CD4-positive, alpha-beta T cell (primary cell): ENCODE measurements at regions not wholly inside any gene's neighbourhood (a gene's known extent, or its start where the extent isn't known, plus 50 kb on each side); places are given as distances from the start of the nearest gene placed in this dataset.

Experiments
- ATAC-seq: fragments of 200-7000 bp; cut with Tn5 transposase; one replicate; pipeline ENCODE4 v1.10.0; 2022; ENCODE audit warnings: mild to moderate bottlenecking; ENCODE audit not compliant: poor library complexity
- CTCF ChIA-PET: fragments of 350-600 bp; sonication (Branson Sonifier 250); formaldehyde crosslinking; loops from one replicate; lab custom pipeline; 2021; ENCODE audit warnings: antibody characterized with exemption, inconsistent platforms; lab: Charles Lee
- POLR2A ChIA-PET: fragments of 350-600 bp; sonication (Branson Sonifier 250); formaldehyde crosslinking; loops from one replicate; lab custom pipeline; 2021; ENCODE audit warnings: antibody characterized with exemption, inconsistent platforms; lab: Charles Lee
- DNase-seq, 14 experiments: peaks; one replicate each; pipeline ENCODE4 v3.0.0-alpha.2; 2013 to 2020; ENCODE audit warnings: mixed read lengths in 2 of 14
- H3K27ac ChIP-seq, 2 donors: one replicate each; pipeline versions ENCODE4 v1.5.1 to v1.7.0; 2013; ENCODE audit warnings: low read length in 2 of 2, low read depth in 1 of 2, mild to moderate bottlenecking in 1 of 2
- H3K27me3 ChIP-seq, 2 experiments: 1 replicate in 1 of 2; 2 replicates in 1 of 2; pipeline versions ENCODE4 v1.6.1 to v1.7.0; 2013; ENCODE audit warnings: low read length in 2 of 2, control low read depth in 1 of 2, mild to moderate bottlenecking in 1 of 2, moderate library complexity in 1 of 2; ENCODE audit not compliant: insufficient read depth in 2 of 2, control insufficient read depth in 1 of 2
- H3K36me3 ChIP-seq: one replicate; pipeline ENCODE4 v1.6.1; 2013; ENCODE audit warnings: low read length, control low read depth; ENCODE audit not compliant: insufficient read depth
- H3K4me1 ChIP-seq: one replicate; pipeline ENCODE4 v1.6.1; 2013; ENCODE audit warnings: low read length, control low read depth; ENCODE audit not compliant: insufficient read depth
- H3K4me3 ChIP-seq: one replicate; pipeline ENCODE4 v1.5.1; 2013; ENCODE audit warnings: mild to moderate bottlenecking, low read length, moderate library complexity
- H3K9me3 ChIP-seq, 2 experiments: 1 replicate in 1 of 2; 2 replicates in 1 of 2; pipeline versions ENCODE4 v1.6.1 to v1.7.0; 2013; ENCODE audit warnings: low read length in 2 of 2, mild to moderate bottlenecking in 2 of 2, control low read depth in 1 of 2, moderate library complexity in 1 of 2; ENCODE audit not compliant: control insufficient read depth in 1 of 2, insufficient read depth in 1 of 2
- H3K27ac Mint-ChIP-seq: one replicate; pipeline ENCODE4 v1.8.0; 2020; ENCODE audit warnings: mixed read lengths
- H3K27me3 Mint-ChIP-seq: one replicate; pipeline ENCODE4 v1.8.0; 2021; ENCODE audit warnings: mixed read lengths
- H3K36me3 Mint-ChIP-seq: one replicate; pipeline ENCODE4 v1.8.0; 2021; ENCODE audit warnings: low read depth, mixed read lengths
- H3K4me1 Mint-ChIP-seq: one replicate; pipeline ENCODE4 v1.8.0; 2021; ENCODE audit warnings: low read depth, mixed read lengths
- H3K4me3 Mint-ChIP-seq: one replicate; pipeline ENCODE4 v1.8.0; 2020; ENCODE audit warnings: mild to moderate bottlenecking, mixed read lengths
- H3K9me3 Mint-ChIP-seq: one replicate; pipeline ENCODE4 v1.8.0; 2020; ENCODE audit warnings: mixed read lengths
- CTCF ChIP-seq: fragments of 200-600 bp; IDR thresholded peaks from one replicate; pipeline ENCODE4 v1.8.0; 2022; ENCODE audit warnings: antibody characterized with exemption, mild to moderate bottlenecking
- intact Hi-C, 2 experiments: fragments of 100-400 bp; cut with DNase I in 1 of 2; cut with micrococcal nuclease in 1 of 2; formaldehyde crosslinking; loops; one replicate each; pipeline versions ENCODE4 v1.15.1 to v1.9.0; 2023 to 2025; cut with DNase I, micrococcal nuclease

GRCh38 chr18:49651033-49651432 lies 89.2 kb downstream of the LIPG start:
- no peaks in the 10 kb centered on the region for H3K9me3 ChIP-seq
- H3K36me3 ChIP-seq, result no peaks in the 10 kb centered on the region
- ATAC-seq (no peak), DNase-seq (no peak)
- ChIA-PET POLR2A (no interaction called here), CTCF (no interaction called here)
- Mint-ChIP-seq H3K36me3 (no peaks in the 10 kb centered on the region), H3K4me3 (no peak overlapping the region), H3K9me3 (no peaks in the 10 kb centered on the region), H3K27me3 (no peaks in the 10 kb centered on the region), H3K27ac (no peak overlapping the region), H3K4me1 (peaks cover 5% of the 10 kb centered on the region)
- H3K4me1 ChIP-seq, result no peaks in the 10 kb centered on the region
- no peaks in the 10 kb centered on the region for H3K27me3 ChIP-seq
- TF ChIP-seq CTCF, result no peak
- intact Hi-C loops, result no loop called here
- no peak overlapping the region for H3K4me3 ChIP-seq
- no peak overlapping the region for H3K27ac ChIP-seq

- ATAC-seq (no peak), DNase-seq (no peak)
- H3K27me3 Mint-ChIP-seq, result no peaks in the 10 kb centered on the region
- ChIA-PET CTCF (no interaction called here), POLR2A (no interaction called here)
- no peaks in the 10 kb centered on the region for H3K27me3 ChIP-seq
- H3K4me1 ChIP-seq, result no peaks in the 10 kb centered on the region
- intact Hi-C loops, result no loop called here
- peaks cover 5% of the 10 kb centered on the region for H3K4me1 Mint-ChIP-seq
- no peak overlapping the region for H3K4me3 ChIP-seq
- H3K27ac Mint-ChIP-seq, result no peak overlapping the region
- H3K4me3 Mint-ChIP-seq, result no peak overlapping the region
- H3K27ac ChIP-seq, result no peak overlapping the region
- no peaks in the 10 kb centered on the region for H3K9me3 ChIP-seq
- no peaks in the 10 kb centered on the region for H3K36me3 ChIP-seq
- H3K36me3 Mint-ChIP-seq, result no peaks in the 10 kb centered on the region
- H3K9me3 Mint-ChIP-seq, result no peaks in the 10 kb centered on the region
- TF ChIP-seq CTCF, result no peak
These were observed 88.6 kb downstream of the LIPG start for GRCh38 chr18:49650426-49650891.

GRCh38 chr18:49648811-49649210 lies 87.0 kb downstream of the LIPG start:
- peaks cover 5% of the 10 kb centered on the region for H3K4me1 Mint-ChIP-seq
- Histone ChIP-seq H3K9me3 (no peaks in the 10 kb centered on the region), H3K27ac (no peak overlapping the region), H3K36me3 (no peaks in the 10 kb centered on the region), H3K4me1 (no peaks in the 10 kb centered on the region), H3K4me3 (no peak overlapping the region), H3K27me3 (no peaks in the 10 kb centered on the region)
- no peaks in the 10 kb centered on the region for H3K9me3 Mint-ChIP-seq
- TF ChIP-seq CTCF, result no peak
- intact Hi-C loops, result no loop called here
- ChIA-PET CTCF (no interaction called here), POLR2A (no interaction called here)
- no peak overlapping the region for H3K4me3 Mint-ChIP-seq
- ATAC-seq, result no peak
- no peak overlapping the region for H3K27ac Mint-ChIP-seq
- H3K27me3 Mint-ChIP-seq, result no peaks in the 10 kb centered on the region
- no peak for DNase-seq
- H3K36me3 Mint-ChIP-seq, result no peaks in the 10 kb centered on the region
